ENCODE measurements at regions not wholly inside any gene's neighbourhood (a gene's known extent, or its start where the extent isn't known, plus 50 kb on each side); places are given as distances from the start of the nearest gene placed in this dataset.

GRCh38 chr20:40860487-40860902 is 168.1 kb upstream of the TOP1 start:
- H3K27me3 Mint-ChIP-seq (ENCODE audit: low read depth) = peaks cover 38% of the 10 kb centered on the region
- no peak overlapping the region for H3K27ac Mint-ChIP-seq (ENCODE audit: unreplicated experiment)
- DNase-seq (ENCODE audit: low spot score) = no peak

GRCh38 chr20:40861427-40862008 is 167.1 kb upstream of the TOP1 start:
- H3K36me3 Mint-ChIP-seq (ENCODE audit: low read depth) = no peaks in the 10 kb centered on the region
- H3K27ac Mint-ChIP-seq (ENCODE audit: unreplicated experiment) = no peak overlapping the region
- no peak overlapping the region for H3K4me3 Mint-ChIP-seq (ENCODE audit: unreplicated experiment)
- DNase-seq (ENCODE audit: low spot score) = no peak
- peaks cover 35% of the 10 kb centered on the region for H3K27me3 Mint-ChIP-seq (ENCODE audit: low read depth)
- TF ChIP-seq CTCF (IDR thresholded peaks at IDR 0.05) = no peak
- H3K4me1 Mint-ChIP-seq (ENCODE audit: low read depth) = no peaks in the 10 kb centered on the region
- no peaks in the 10 kb centered on the region for H3K9me3 Mint-ChIP-seq (ENCODE audit: low read depth)

More at GRCh38 chr20:40860487-40860902, 168.1 kb upstream of the TOP1 start:
- H3K9me3 Mint-ChIP-seq (ENCODE audit: low read depth) = no peaks in the 10 kb centered on the region
- no peak overlapping the region for H3K4me3 Mint-ChIP-seq (ENCODE audit: unreplicated experiment)
- no peak for TF ChIP-seq CTCF (IDR thresholded peaks at IDR 0.05)
- H3K36me3 Mint-ChIP-seq (ENCODE audit: low read depth) = no peaks in the 10 kb centered on the region
- no peaks in the 10 kb centered on the region for H3K4me1 Mint-ChIP-seq (ENCODE audit: low read depth)

GRCh38 chr20:40863355-40863919 is 165.2 kb upstream of the TOP1 start:
- H3K4me1 Mint-ChIP-seq (ENCODE audit: low read depth) = peaks cover 2% of the 10 kb centered on the region
- peaks cover 24% of the 10 kb centered on the region for H3K27me3 Mint-ChIP-seq (ENCODE audit: low read depth)
- H3K36me3 Mint-ChIP-seq (ENCODE audit: low read depth) = no peaks in the 10 kb centered on the region
- H3K4me3 Mint-ChIP-seq (ENCODE audit: unreplicated experiment) = no peak overlapping the region
- H3K9me3 Mint-ChIP-seq (ENCODE audit: low read depth) = no peaks in the 10 kb centered on the region
- no peak for TF ChIP-seq CTCF (IDR thresholded peaks at IDR 0.05)
- no peak overlapping the region for H3K27ac Mint-ChIP-seq (ENCODE audit: unreplicated experiment)
- DNase-seq (ENCODE audit: low spot score) = no peak

- H3K36me3 Mint-ChIP-seq (ENCODE audit: low read depth) = no peaks in the 10 kb centered on the region
These were observed 164.2 kb upstream of the TOP1 start for GRCh38 chr20:40864470-40864869.

GRCh38 chr20:40865095-40865494 is 163.5 kb upstream of the TOP1 start:
- TF ChIP-seq CTCF (IDR thresholded peaks at IDR 0.05) = no peak
- peaks cover 12% of the 10 kb centered on the region for H3K4me1 Mint-ChIP-seq (ENCODE audit: low read depth)
- no peak for DNase-seq (ENCODE audit: low spot score)
- H3K27ac Mint-ChIP-seq (ENCODE audit: unreplicated experiment) = no peak overlapping the region
- H3K27me3 Mint-ChIP-seq (ENCODE audit: low read depth) = peaks cover 14% of the 10 kb centered on the region
- H3K9me3 Mint-ChIP-seq (ENCODE audit: low read depth) = no peaks in the 10 kb centered on the region
- H3K36me3 Mint-ChIP-seq (ENCODE audit: low read depth) = no peaks in the 10 kb centered on the region
- no peak overlapping the region for H3K4me3 Mint-ChIP-seq (ENCODE audit: unreplicated experiment)

More at GRCh38 chr20:40864470-40864869, 164.2 kb upstream of the TOP1 start:
- no peak for DNase-seq (ENCODE audit: low spot score)
- Mint-ChIP-seq H3K27me3 (ENCODE audit: low read depth) (peaks cover 17% of the 10 kb centered on the region), H3K27ac (ENCODE audit: unreplicated experiment) (no peak overlapping the region), H3K4me3 (ENCODE audit: unreplicated experiment) (no peak overlapping the region), H3K9me3 (ENCODE audit: low read depth) (no peaks in the 10 kb centered on the region), H3K4me1 (ENCODE audit: low read depth) (peaks cover 12% of the 10 kb centered on the region)
- TF ChIP-seq CTCF (IDR thresholded peaks at IDR 0.05) = no peak
